ENCODE measurements at regions not wholly inside any gene's neighbourhood (a gene's known extent, or its start where the extent isn't known, plus 50 kb on each side); places are given as distances from the start of the nearest gene placed in this dataset.
"Not testable (repeated sequence)": the region's sequence is repeated elsewhere in the genome, so short reads cannot be mapped to it uniquely, and the experiment has no call there.

DNA sequence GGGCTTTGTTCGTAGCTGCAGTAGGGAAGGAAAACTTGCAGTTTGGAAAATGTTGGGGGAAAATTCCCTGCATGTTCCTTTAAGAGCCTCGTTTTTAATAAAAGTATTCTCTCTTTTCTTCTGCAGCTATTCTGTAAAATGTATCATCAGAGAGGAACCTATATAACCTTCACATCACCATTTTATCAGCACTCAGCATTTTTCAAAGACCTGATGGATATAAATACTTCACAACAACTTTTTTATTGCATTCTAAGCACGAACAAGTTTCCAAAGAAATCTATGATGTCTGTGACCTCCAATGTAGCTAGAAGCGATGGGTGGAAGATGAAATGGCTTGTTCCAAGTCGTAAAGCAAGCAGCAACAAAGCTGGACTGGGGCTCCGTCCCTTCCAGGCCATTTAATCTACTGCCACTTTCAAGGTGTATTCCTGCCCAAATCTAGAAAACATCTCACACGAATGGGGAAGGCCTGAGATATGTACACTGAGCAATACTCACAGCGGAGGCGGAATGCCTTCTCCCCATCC is 84.0 kb downstream of the NSUN2 start:
- no peaks in the 10 kb centered on the region for H3K4me1 ChIP-seq
- H3K4me3 ChIP-seq, result no peak overlapping the region
- no peaks in the 10 kb centered on the region for H3K36me3 ChIP-seq
- DNase-seq, result no peak
- TF ChIP-seq POLR2A (IDR thresholded peaks at IDR 0.05), result no peak
- no peak for TF ChIP-seq CTCF (IDR thresholded peaks at IDR 0.05)
- H3K9me3 ChIP-seq, result no peaks in the 10 kb centered on the region
- 56% methylated on average over 7 of the region's 9 CpGs for WGBS (ENCODE audit: insufficient coverage, low coverage, low lambda C conversion rate, missing lambda C conversion rate)
- H3K27ac ChIP-seq, result no peak overlapping the region
- no peaks in the 10 kb centered on the region for H3K27me3 ChIP-seq
- intact Hi-C loops (cut with DNase I), result loop anchor here in 1 of 2 donors (10.0 kb wide), 1 partner anchor 664 kb away; no protein-coding TSS in a partner anchor
- no peak for ATAC-seq

DNA sequence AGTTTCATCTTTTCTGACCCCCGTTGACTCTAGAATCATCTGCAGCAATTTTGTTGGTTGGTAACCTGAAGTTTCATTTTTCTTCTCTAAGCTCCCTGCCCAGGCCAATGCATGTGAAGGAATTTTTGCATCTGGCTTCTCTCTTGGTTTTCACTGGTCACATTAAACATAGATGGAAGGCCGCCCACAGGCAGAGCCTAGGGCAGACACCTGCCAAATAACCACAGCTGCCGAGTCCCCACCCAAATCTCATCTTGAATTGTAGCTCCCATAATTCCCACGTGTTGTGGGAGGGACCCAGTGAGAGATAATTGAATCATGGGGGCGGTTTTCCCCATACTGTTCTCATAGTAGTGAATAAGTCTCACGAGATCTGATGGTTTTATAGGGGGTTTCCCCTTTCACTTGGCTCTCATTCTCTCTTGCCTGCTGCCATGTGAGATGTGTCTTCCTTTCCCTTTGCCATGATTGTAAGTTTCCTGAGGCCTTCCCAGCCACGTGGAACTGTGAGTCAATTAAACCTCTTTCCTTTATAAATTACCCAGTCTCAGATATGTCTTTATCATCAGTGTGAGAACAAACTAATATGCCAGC is 84.8 kb downstream of the NSUN2 start:
- H3K9me3 ChIP-seq, ATAC-seq, H3K27ac ChIP-seq, H3K36me3 ChIP-seq, H3K4me1 ChIP-seq, H3K4me3 ChIP-seq, DNase-seq, H3K27me3 ChIP-seq: not testable (repeated sequence)
- intact Hi-C loops (cut with DNase I), result loop anchor here in 1 of 2 donors (10.0 kb wide), 1 partner anchor 663 kb away; no protein-coding TSS in a partner anchor
- 57% methylated on average over 6 of the region's 7 CpGs for WGBS (ENCODE audit: insufficient coverage, low coverage, low lambda C conversion rate, missing lambda C conversion rate)

DNA sequence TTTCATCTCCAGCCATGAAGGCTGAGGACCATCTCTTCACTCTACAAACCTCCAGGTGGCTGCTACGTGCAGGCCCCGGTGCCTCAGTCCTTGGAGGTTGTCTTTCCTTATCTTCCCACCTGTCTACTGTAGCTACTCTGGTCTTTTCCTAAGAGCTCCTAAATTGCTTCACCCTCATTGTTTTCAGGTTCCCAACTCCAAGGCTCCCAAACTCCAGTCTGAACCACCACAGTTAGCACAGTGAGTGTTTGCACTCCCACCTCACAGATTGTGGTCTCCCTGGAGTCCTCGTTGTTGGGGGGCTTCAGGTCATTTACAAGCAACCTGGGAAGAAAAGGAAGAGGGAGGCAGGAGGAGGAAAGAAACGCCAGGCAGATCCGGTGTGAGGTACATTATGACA is 85.3 kb downstream of the NSUN2 start:
- Histone ChIP-seq H3K36me3 (no peaks in the 10 kb centered on the region), H3K4me1 (no peaks in the 10 kb centered on the region), H3K9me3 (no peaks in the 10 kb centered on the region), H3K27ac (no peak overlapping the region), H3K27me3 (no peaks in the 10 kb centered on the region), H3K4me3 (no peak overlapping the region)
- DNase-seq (no peak), ATAC-seq (no peak)
- intact Hi-C loops (cut with DNase I), result loop anchor here in 1 of 2 donors (10.0 kb wide), 1 partner anchor 663 kb away; no protein-coding TSS in a partner anchor
- WGBS (ENCODE audit: insufficient coverage, low coverage, low lambda C conversion rate, missing lambda C conversion rate), result 66% methylated on average over 5 of the region's 5 CpGs
- TF ChIP-seq POLR2A (IDR thresholded peaks at IDR 0.05) (no peak), CTCF (IDR thresholded peaks at IDR 0.05) (no peak)

DNA sequence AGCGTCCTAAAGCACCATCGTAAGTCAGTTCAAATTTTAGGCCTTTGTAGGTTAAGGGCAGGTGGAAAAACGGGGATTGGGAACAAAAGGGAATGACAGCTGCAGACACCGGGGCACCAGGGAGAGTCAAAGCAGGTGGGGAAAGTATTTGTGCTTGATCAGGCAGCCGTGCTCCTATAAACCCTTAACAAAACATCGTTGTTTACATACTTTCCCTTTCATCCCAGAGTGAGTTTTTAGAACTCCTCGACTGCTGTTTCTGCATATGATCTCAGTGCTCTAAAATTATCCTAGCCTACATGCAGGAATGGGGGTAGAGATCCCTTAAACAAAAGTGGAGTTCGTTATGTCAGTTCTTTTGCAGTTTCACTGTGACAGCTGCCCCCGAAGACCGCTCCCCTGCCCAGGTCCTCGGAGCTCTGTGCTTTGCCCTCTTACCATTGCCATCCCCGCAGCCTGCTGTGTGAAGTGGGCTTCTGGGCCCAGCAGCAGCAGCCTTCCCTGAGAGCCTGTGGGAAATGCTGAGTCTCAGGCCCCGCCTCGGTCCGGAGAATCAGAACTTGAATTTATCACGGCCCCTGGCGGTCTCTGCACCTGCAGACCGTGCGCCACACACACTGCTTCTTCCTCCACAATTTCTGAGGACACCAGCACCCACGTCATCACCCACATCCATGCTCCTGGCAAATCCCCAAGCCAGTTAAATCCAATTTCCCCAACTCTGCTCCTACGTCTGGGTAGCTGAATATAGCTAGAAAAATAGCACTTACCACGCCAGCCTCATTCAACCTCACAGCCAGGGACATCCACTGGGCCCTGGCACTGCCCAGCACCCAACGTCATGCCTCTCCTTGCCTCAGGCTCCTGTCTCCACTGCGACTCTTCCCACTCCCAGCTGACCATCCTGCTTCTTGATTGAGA is 86.8 kb downstream of the NSUN2 start:
- Histone ChIP-seq H3K4me3 (no peak overlapping the region), H3K27me3 (no peaks in the 10 kb centered on the region), H3K27ac (no peak overlapping the region), H3K9me3 (no peaks in the 10 kb centered on the region), H3K36me3 (no peaks in the 10 kb centered on the region), H3K4me1 (no peaks in the 10 kb centered on the region)
- intact Hi-C loops (cut with DNase I), result loop anchor here in 1 of 2 donors (10.0 kb wide), 1 partner anchor 661 kb away; no protein-coding TSS in a partner anchor
- WGBS (ENCODE audit: insufficient coverage, low coverage, low lambda C conversion rate, missing lambda C conversion rate), result 53% methylated on average over 16 of the region's 24 CpGs
- no peak for DNase-seq
- ATAC-seq, result no peak
- TF ChIP-seq CTCF (IDR thresholded peaks at IDR 0.05) (no peak), POLR2A (IDR thresholded peaks at IDR 0.05) (no peak)
